ENCODE measurements at regions not wholly inside any gene's neighbourhood (a gene's known extent, or its start where the extent isn't known, plus 50 kb on each side); places are given as distances from the start of the nearest gene placed in this dataset.

GRCh38 chr18:39524370-39524769, 1958.8 kb upstream of the CELF4 start:
- H3K4me3 Mint-ChIP-seq, result no peak overlapping the region
- no peaks in the 10 kb centered on the region for H3K27me3 Mint-ChIP-seq
- DNase-seq, result no peak
- no peaks in the 10 kb centered on the region for H3K4me1 Mint-ChIP-seq
- ATAC-seq, result no peak
- no peak overlapping the region for H3K27ac Mint-ChIP-seq
- no peaks in the 10 kb centered on the region for H3K9me3 Mint-ChIP-seq

- ATAC-seq, result no peak
- no peak overlapping the region for H3K4me3 Mint-ChIP-seq
- no peaks in the 10 kb centered on the region for H3K4me1 Mint-ChIP-seq
- DNase-seq, result no peak
- H3K27me3 Mint-ChIP-seq, result no peaks in the 10 kb centered on the region
- no peaks in the 10 kb centered on the region for H3K9me3 Mint-ChIP-seq
- no peak overlapping the region for H3K27ac Mint-ChIP-seq
Observed at GRCh38 chr18:39523281-39523680, 1957.7 kb upstream of the CELF4 start.

- H3K4me1 Mint-ChIP-seq, result no peaks in the 10 kb centered on the region
- no peak overlapping the region for H3K4me3 Mint-ChIP-seq
- no peaks in the 10 kb centered on the region for H3K9me3 Mint-ChIP-seq
- H3K27me3 Mint-ChIP-seq, result no peaks in the 10 kb centered on the region
- no peak overlapping the region for H3K27ac Mint-ChIP-seq
- ATAC-seq (no peak), DNase-seq (no peak)
Observed at GRCh38 chr18:39521164-39521563, 1955.6 kb upstream of the CELF4 start.

- H3K9me3 Mint-ChIP-seq, result no peaks in the 10 kb centered on the region
- no peaks in the 10 kb centered on the region for H3K4me1 Mint-ChIP-seq
- no peak overlapping the region for H3K4me3 Mint-ChIP-seq
- DNase-seq, result no peak
- H3K27me3 Mint-ChIP-seq, result no peaks in the 10 kb centered on the region
- ATAC-seq, result no peak
- no peak overlapping the region for H3K27ac Mint-ChIP-seq
Observed at GRCh38 chr18:39519741-39520140, 1954.1 kb upstream of the CELF4 start.

GRCh38 chr18:39515299-39515698, 1949.7 kb upstream of the CELF4 start:
- Mint-ChIP-seq H3K27me3 (no peaks in the 10 kb centered on the region), H3K27ac (no peak overlapping the region), H3K9me3 (peaks cover 5 to 7% of the 10 kb centered on the region in 2 donors), H3K4me3 (no peak overlapping the region), H3K4me1 (no peaks in the 10 kb centered on the region)
- no peak for ATAC-seq
- DNase-seq, result no peak

- no peak overlapping the region for H3K4me3 Mint-ChIP-seq
- H3K27ac Mint-ChIP-seq, result no peak overlapping the region
- DNase-seq (no peak), ATAC-seq (no peak)
- no peaks in the 10 kb centered on the region for H3K4me1 Mint-ChIP-seq
- H3K9me3 Mint-ChIP-seq, result peaks cover 5 to 8% of the 10 kb centered on the region in 2 donors
- no peaks in the 10 kb centered on the region for H3K27me3 Mint-ChIP-seq
Observed at GRCh38 chr18:39513186-39513585, 1947.6 kb upstream of the CELF4 start.

GRCh38 chr18:39506581-39507330, 1941.2 kb upstream of the CELF4 start:
- Mint-ChIP-seq H3K27me3 (no peaks in the 10 kb centered on the region), H3K4me1 (no peaks in the 10 kb centered on the region), H3K4me3 (no peak overlapping the region), H3K27ac (no peak overlapping the region), H3K9me3 (peaks cover 5 to 19% of the 10 kb centered on the region in 2 donors)
- no peak for DNase-seq
- ATAC-seq, result no peak

GRCh38 chr18:39500306-39500705, 1934.7 kb upstream of the CELF4 start:
- no peaks in the 10 kb centered on the region for H3K27me3 Mint-ChIP-seq
- no peak overlapping the region for H3K27ac Mint-ChIP-seq
- DNase-seq, result no peak
- peaks cover 0 to 11% of the 10 kb centered on the region in 2 donors for H3K9me3 Mint-ChIP-seq
- H3K4me1 Mint-ChIP-seq, result no peaks in the 10 kb centered on the region
- no peak for ATAC-seq
- no peak overlapping the region for H3K4me3 Mint-ChIP-seq

GRCh38 chr18:39497821-39498220, 1932.2 kb upstream of the CELF4 start:
- DNase-seq, result no peak
- no peak for ATAC-seq
- H3K27ac Mint-ChIP-seq, result no peak overlapping the region
- no peaks in the 10 kb centered on the region for H3K27me3 Mint-ChIP-seq
- H3K4me3 Mint-ChIP-seq, result no peak overlapping the region
- H3K4me1 Mint-ChIP-seq, result no peaks in the 10 kb centered on the region
- peaks cover 0 to 11% of the 10 kb centered on the region in 2 donors for H3K9me3 Mint-ChIP-seq

GRCh38 chr18:39496986-39497385, 1931.4 kb upstream of the CELF4 start:
- no peaks in the 10 kb centered on the region for H3K27me3 Mint-ChIP-seq
- no peak overlapping the region for H3K4me3 Mint-ChIP-seq
- peaks cover 0 to 11% of the 10 kb centered on the region in 2 donors for H3K9me3 Mint-ChIP-seq
- no peak for ATAC-seq
- no peaks in the 10 kb centered on the region for H3K4me1 Mint-ChIP-seq
- no peak for DNase-seq
- H3K27ac Mint-ChIP-seq, result peak overlapping the region in 1 of 2 donors; percentile 38

- Mint-ChIP-seq H3K9me3 (peaks cover 0 to 18% of the 10 kb centered on the region in 2 donors), H3K27ac (no peak overlapping the region), H3K4me3 (no peak overlapping the region), H3K4me1 (no peaks in the 10 kb centered on the region), H3K27me3 (no peaks in the 10 kb centered on the region)
- ATAC-seq (no peak), DNase-seq (no peak)
Observed at GRCh38 chr18:39494211-39494896, 1928.8 kb upstream of the CELF4 start.

- DNase-seq, result no peak
- no peak for ATAC-seq
- no peak overlapping the region for H3K4me3 Mint-ChIP-seq
- H3K4me1 Mint-ChIP-seq, result no peaks in the 10 kb centered on the region
- peaks cover 0 to 7% of the 10 kb centered on the region in 2 donors for H3K9me3 Mint-ChIP-seq
- no peak overlapping the region for H3K27ac Mint-ChIP-seq
- no peaks in the 10 kb centered on the region for H3K27me3 Mint-ChIP-seq
Observed at GRCh38 chr18:39491408-39491807, 1925.8 kb upstream of the CELF4 start.

- Mint-ChIP-seq H3K27ac (no peak overlapping the region), H3K4me3 (no peak overlapping the region), H3K9me3 (peaks cover 0 to 7% of the 10 kb centered on the region in 2 donors), H3K27me3 (no peaks in the 10 kb centered on the region), H3K4me1 (no peaks in the 10 kb centered on the region)
- DNase-seq (no peak), ATAC-seq (no peak)
Observed at GRCh38 chr18:39489431-39489830, 1923.8 kb upstream of the CELF4 start.

- DNase-seq (no peak), ATAC-seq (no peak)
- no peaks in the 10 kb centered on the region for H3K4me1 Mint-ChIP-seq
- H3K9me3 Mint-ChIP-seq, result peaks cover 0 to 7% of the 10 kb centered on the region in 2 donors
- H3K27me3 Mint-ChIP-seq, result no peaks in the 10 kb centered on the region
- H3K4me3 Mint-ChIP-seq, result no peak overlapping the region
- H3K27ac Mint-ChIP-seq, result no peak overlapping the region
Observed at GRCh38 chr18:39487932-39488331, 1922.3 kb upstream of the CELF4 start.

- Mint-ChIP-seq H3K9me3 (peaks cover 0 to 7% of the 10 kb centered on the region in 2 donors), H3K27me3 (no peaks in the 10 kb centered on the region), H3K4me3 (no peak overlapping the region), H3K27ac (no peak overlapping the region), H3K4me1 (no peaks in the 10 kb centered on the region)
- DNase-seq (no peak), ATAC-seq (no peak)
Observed at GRCh38 chr18:39486268-39486667, 1920.7 kb upstream of the CELF4 start.

- peaks cover 0 to 7% of the 10 kb centered on the region in 2 donors for H3K9me3 Mint-ChIP-seq
- H3K27ac Mint-ChIP-seq, result no peak overlapping the region
- no peak overlapping the region for H3K4me3 Mint-ChIP-seq
Observed at GRCh38 chr18:39485696-39486095, 1920.1 kb upstream of the CELF4 start.

More at GRCh38 chr18:39485696-39486095, 1920.1 kb upstream of the CELF4 start:
- Mint-ChIP-seq H3K27me3 (no peaks in the 10 kb centered on the region), H3K4me1 (no peaks in the 10 kb centered on the region)
- DNase-seq, result no peak
- no peak for ATAC-seq
